Left cardiac atrium (tissue), 4 donors: ENCODE measurements at regions not wholly inside any gene's neighbourhood (a gene's known extent, or its start where the extent isn't known, plus 50 kb on each side); places are given as distances from the start of the nearest gene placed in this dataset.
"Not testable (repeated sequence)": the region's sequence is repeated elsewhere in the genome, so short reads cannot be mapped to it uniquely, and the experiment has no call there.

Experiments
- ATAC-seq, 2 donors: fragments of 200-7000 bp; cut with Tn5 transposase; one replicate each; pipeline ENCODE4 v1.9.1; 2020; ENCODE audit warnings: mild to moderate bottlenecking in 2 of 2, moderate library complexity in 2 of 2
- DNase-seq: peaks from one replicate; pipeline ENCODE4 v3.0.0-alpha.2; 2020
- intact Hi-C, 2 donors: fragments of 100-400 bp; cut with DNase I; formaldehyde crosslinking; loops; one replicate each; pipeline versions ENCODE4 v1.14.1 to v1.15.1; 2022 to 2023
- donor health status: DM: no; HTN: yes; CAD: no.
- donor health status: DM: no; HTN: yes; CAD: no; lungs with severe emphysema.
- donor health status: DM: yes; HTN: yes; CAD: no.
- donor health status: Dilated cardiomyopathy.

- intact Hi-C loops: no loop called here
- ATAC-seq: no peak
Measured at GRCh38 chr11:129620237-129621104, 195.2 kb upstream of the TMEM45B start.

GRCh38 chr11:129625930-129626329 is 189.7 kb upstream of the TMEM45B start:
- ATAC-seq (no peak), DNase-seq (no peak)
- intact Hi-C loops: no loop called here

More at GRCh38 chr11:129620237-129621104, 195.2 kb upstream of the TMEM45B start:
- DNase-seq: no peak

GRCh38 chr11:129631201-129631600 is 184.4 kb upstream of the TMEM45B start:
- DNase-seq (no peak), ATAC-seq (no peak)
- intact Hi-C loops: no loop called here

GRCh38 chr11:129636926-129637325 is 178.7 kb upstream of the TMEM45B start:
- intact Hi-C loops: no loop called here
- DNase-seq (no peak), ATAC-seq (no peak)

- no peak for DNase-seq
- no peak for ATAC-seq
- intact Hi-C loops: no loop called here
Measured at GRCh38 chr11:129637473-129637872, 178.2 kb upstream of the TMEM45B start.

GRCh38 chr11:129637983-129638776 is 177.5 kb upstream of the TMEM45B start:
- DNase-seq (no peak), ATAC-seq (no peak)
- intact Hi-C loops: no loop called here

- ATAC-seq: no peak
- no peak for DNase-seq
- intact Hi-C loops: no loop called here
Measured at GRCh38 chr11:129639300-129639699, 176.3 kb upstream of the TMEM45B start.

- ATAC-seq: no peak
- intact Hi-C loops: no loop called here
- DNase-seq: no peak
Measured at GRCh38 chr11:129640671-129641070, 175.0 kb upstream of the TMEM45B start.

- no peak for ATAC-seq
- DNase-seq: no peak
- intact Hi-C loops: no loop called here
Measured at GRCh38 chr11:129643031-129643721, 172.5 kb upstream of the TMEM45B start.

- no peak for DNase-seq
- ATAC-seq: no peak
- intact Hi-C loops: no loop called here
Measured at GRCh38 chr11:129644326-129644725, 171.3 kb upstream of the TMEM45B start.

- ATAC-seq: no peak
- intact Hi-C loops: no loop called here
- no peak for DNase-seq
Measured at GRCh38 chr11:129645943-129646342, 169.7 kb upstream of the TMEM45B start.

GRCh38 chr11:129650044-129650443 is 165.6 kb upstream of the TMEM45B start:
- intact Hi-C loops, DNase-seq, ATAC-seq: not testable (repeated sequence)

- DNase-seq: no peak
- intact Hi-C loops: no loop called here
- no peak for ATAC-seq
Measured at GRCh38 chr11:129652835-129653234, 162.8 kb upstream of the TMEM45B start.

- ATAC-seq (no peak), DNase-seq (no peak)
- intact Hi-C loops: no loop called here
Measured at GRCh38 chr11:129655247-129655832, 160.3 kb upstream of the TMEM45B start.

- no peak for DNase-seq
- intact Hi-C loops: no loop called here
- no peak for ATAC-seq
Measured at GRCh38 chr11:129657866-129658525, 157.7 kb upstream of the TMEM45B start.

GRCh38 chr11:129658526-129658867 is 157.2 kb upstream of the TMEM45B start:
- intact Hi-C loops: no loop called here
- DNase-seq (no peak), ATAC-seq (no peak)

- DNase-seq (no peak), ATAC-seq (no peak)
- intact Hi-C loops: no loop called here
Measured at GRCh38 chr11:129680907-129681306, 134.7 kb upstream of the TMEM45B start.

GRCh38 chr11:129681344-129682114 is 134.1 kb upstream of the TMEM45B start:
- intact Hi-C loops: no loop called here
- DNase-seq (no peak), ATAC-seq (no peak)
